GM20000 (cell line): ENCODE measurements at regions not wholly inside any gene's neighbourhood (a gene's known extent, or its start where the extent isn't known, plus 50 kb on each side); places are given as distances from the start of the nearest gene placed in this dataset.

ENCODE experiments used
- DNase-seq: peaks from one replicate; pipeline ENCODE4 v3.0.0; 2012; ENCODE audit warnings: low spot score
- TF ChIP-seq, protein P1 (sequence below): IDR thresholded peaks from 2 replicates; pipeline ENCODE4 v1.5.1; 2012; ENCODE audit warnings: mild to moderate bottlenecking, control low read depth; ENCODE audit errors: extremely low read depth, missing control alignments

GRCh38 chr16:13798211-13798610 lies 121.7 kb upstream of the ERCC4 start:
- no peak for DNase-seq
- TF ChIP-seq, protein P1, sequence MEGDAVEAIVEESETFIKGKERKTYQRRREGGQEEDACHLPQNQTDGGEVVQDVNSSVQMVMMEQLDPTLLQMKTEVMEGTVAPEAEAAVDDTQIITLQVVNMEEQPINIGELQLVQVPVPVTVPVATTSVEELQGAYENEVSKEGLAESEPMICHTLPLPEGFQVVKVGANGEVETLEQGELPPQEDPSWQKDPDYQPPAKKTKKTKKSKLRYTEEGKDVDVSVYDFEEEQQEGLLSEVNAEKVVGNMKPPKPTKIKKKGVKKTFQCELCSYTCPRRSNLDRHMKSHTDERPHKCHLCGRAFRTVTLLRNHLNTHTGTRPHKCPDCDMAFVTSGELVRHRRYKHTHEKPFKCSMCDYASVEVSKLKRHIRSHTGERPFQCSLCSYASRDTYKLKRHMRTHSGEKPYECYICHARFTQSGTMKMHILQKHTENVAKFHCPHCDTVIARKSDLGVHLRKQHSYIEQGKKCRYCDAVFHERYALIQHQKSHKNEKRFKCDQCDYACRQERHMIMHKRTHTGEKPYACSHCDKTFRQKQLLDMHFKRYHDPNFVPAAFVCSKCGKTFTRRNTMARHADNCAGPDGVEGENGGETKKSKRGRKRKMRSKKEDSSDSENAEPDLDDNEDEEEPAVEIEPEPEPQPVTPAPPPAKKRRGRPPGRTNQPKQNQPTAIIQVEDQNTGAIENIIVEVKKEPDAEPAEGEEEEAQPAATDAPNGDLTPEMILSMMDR, result no peak

- TF ChIP-seq, protein P1, result no peak
These were observed 116.0 kb upstream of the ERCC4 start for GRCh38 chr16:13803974-13804373.

DNA sequence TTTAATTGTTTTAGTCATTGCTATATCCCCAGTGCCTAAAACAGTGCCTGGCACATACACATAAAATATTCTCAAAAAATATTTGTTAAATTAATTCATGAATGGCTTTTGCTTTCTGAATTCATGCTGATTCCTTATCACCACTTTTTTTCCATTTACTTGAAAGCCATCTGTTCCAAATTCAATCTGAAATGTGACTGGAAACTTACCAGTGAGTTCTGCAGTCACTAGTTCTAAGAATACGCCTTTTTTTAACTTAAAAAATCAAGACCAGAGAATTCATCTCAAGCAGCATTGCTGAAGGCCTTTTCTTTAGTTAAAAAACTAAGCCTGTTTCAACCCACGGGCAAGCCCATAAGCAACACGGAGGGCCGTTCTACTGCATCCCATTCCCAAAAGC lies 114.0 kb upstream of the ERCC4 start:
- TF ChIP-seq, protein P1, result no peak
- DNase-seq, result no peak

More at GRCh38 chr16:13803974-13804373, 116.0 kb upstream of the ERCC4 start:
- no peak for DNase-seq

DNA sequence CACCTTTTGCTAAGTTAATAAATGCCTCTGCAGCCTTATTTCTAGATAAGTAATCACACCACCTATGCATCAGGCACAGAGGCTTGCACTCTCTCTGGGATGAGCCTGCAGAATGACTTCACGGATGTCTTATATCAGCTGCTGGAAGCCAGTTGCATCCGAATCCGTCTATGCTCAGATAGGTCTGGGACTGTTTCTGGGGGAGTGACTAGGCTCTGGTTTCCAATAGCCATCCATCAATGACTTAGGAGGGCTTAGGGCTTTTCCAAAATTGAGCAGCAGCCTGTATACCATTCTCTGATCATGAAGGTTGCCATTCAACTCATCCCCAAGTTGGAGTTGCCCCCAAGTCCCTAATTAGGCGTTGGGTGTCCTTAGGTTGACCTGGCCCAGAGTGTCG lies 113.3 kb upstream of the ERCC4 start:
- no peak for DNase-seq
- TF ChIP-seq, protein P1, result no peak

- no peak for DNase-seq
- TF ChIP-seq, protein P1, result no peak
These were observed 111.9 kb upstream of the ERCC4 start for GRCh38 chr16:13808102-13808501.

- TF ChIP-seq, protein P1, result no peak
- DNase-seq, result no peak
These were observed 110.2 kb upstream of the ERCC4 start for GRCh38 chr16:13809765-13810164.

GRCh38 chr16:13811834-13812233 lies 108.1 kb upstream of the ERCC4 start:
- TF ChIP-seq, protein P1, result no peak
- DNase-seq, result no peak
